NOMO-1 (cell line): ENCODE measurements at regions not wholly inside any gene's neighbourhood (a gene's known extent, or its start where the extent isn't known, plus 50 kb on each side); places are given as distances from the start of the nearest gene placed in this dataset.
"Not testable (repeated sequence)": the region's sequence is repeated elsewhere in the genome, so short reads cannot be mapped to it uniquely, and the experiment has no call there.

Experiments
- DNase-seq, 2 experiments: peaks; one replicate each; lab custom pipeline; 2025; ENCODE audit not compliant: unreplicated experiment in 2 of 2; lab: John Stamatoyannopoulos, UW

GRCh38 chr9:85344901-85345300, 396.9 kb downstream of the AGTPBP1 start:
- DNase-seq, result no peak

DNA sequence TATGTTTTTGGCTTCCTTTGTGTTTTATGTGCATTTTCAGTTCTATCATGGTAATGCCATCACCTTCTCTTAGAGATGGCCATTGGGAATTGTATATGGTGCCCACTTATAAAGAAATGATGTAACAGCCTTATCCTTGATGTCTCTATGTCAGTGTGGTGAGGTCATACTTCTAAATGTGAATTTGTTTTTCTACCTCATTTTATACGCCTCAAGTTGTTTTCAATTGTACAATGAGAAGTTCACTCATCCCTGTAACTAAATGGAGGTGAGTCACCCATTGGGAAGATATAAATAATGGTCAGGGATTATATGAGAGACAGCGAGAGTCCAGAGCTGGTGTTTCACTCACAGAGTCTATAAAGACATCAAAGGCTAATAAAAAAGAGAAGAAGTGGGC, 402.4 kb downstream of the AGTPBP1 start:
- no peak for DNase-seq

DNA sequence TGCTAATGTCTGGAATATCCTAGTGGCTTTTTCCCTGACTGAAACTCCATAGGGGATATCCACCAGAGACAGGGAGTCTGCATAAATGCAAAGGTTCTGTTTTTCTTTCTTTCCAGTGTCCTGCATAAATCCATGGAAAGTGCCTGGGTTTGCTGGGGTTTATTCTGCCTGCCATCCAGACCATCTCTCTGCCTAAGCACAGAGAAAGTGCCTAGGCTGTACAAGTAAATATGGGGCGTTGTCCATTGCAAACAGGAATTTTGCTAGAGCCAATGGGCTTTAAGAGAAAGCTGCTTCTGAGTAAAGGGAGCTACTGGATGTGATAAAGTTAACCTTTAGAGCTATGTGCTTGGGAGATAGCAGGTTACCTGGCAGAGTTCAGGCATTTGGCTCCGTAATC, 407.5 kb downstream of the AGTPBP1 start:
- DNase-seq, result no peak

DNA sequence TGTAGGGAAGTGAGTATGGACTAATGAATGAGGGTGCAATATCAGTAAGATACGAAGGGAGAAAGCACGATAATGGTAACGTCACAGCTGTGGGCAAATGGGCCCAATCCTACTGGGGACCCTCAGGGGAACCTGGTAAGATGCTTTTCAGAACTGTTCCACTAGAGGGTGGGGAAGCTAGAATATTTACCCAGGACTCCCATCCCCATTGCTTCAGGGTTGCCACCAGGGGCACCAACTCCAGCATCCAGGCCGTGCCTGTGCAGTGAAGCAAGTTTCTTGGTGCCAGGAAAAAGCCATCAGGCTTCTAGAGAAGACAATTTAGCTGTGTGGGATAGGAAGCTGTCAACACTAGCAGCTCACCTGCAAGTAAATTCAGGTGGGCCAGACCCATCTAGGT, 409.3 kb downstream of the AGTPBP1 start:
- no peak for DNase-seq

GRCh38 chr9:85331626-85332025, 410.1 kb downstream of the AGTPBP1 start:
- no peak for DNase-seq

GRCh38 chr9:85322592-85322991, 419.2 kb downstream of the AGTPBP1 start:
- DNase-seq, result no peak

DNA sequence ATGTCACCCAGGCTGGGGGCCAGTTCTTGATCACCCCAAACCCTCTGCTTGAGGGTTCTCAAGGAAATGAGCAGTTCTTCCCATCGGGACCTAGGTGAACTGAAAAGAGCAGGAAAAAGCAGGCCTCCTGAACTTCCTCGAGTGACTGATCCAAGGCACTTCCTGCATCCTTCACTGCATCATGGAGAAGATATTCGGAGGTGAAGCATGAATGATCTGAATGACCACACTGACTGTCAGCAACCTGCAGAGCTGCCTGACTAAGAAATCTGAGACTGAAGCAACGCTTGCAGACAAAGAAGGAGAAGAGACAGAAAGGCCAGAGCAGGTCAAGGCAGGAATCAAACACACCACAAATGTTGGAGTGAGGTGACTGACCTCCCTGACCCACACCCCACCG, 420.2 kb downstream of the AGTPBP1 start:
- DNase-seq, result no peak

DNA sequence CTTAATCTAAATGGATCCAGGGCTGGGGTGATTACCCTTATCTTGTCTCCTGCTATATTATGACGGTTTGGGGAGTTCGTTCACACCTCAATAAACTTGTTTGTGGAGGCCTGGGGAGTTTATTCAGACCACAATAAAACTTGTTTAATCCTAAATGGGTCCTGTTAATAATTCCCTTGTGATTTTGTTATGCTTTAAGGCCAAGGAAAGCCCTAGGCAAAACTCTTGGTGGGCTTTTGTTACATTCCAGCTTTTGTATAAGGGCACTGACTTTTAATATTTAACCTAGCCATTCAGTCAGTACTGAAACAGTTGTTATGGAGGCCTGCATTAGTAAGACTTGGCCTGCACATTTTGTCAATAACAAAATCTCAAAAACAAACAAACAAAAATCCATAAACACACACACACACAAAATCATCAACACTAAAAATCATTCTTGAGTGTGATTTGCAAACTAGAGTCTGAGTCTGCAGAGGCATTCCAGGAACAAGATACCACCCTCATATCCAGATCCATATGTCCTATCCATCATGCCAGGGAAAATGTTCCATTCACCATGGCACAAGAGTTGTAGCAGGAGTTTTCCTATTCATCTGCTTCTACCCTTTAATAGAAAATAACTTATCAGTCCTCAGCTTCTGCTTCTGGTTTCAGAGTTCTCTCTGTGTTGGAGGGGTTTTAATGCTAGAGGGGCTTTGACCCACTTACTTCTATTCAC, 421.7 kb downstream of the AGTPBP1 start:
- DNase-seq, result no peak

- not testable (repeated sequence) for DNase-seq
These were observed 426.2 kb downstream of the AGTPBP1 start for GRCh38 chr9:85315535-85315934.

DNA sequence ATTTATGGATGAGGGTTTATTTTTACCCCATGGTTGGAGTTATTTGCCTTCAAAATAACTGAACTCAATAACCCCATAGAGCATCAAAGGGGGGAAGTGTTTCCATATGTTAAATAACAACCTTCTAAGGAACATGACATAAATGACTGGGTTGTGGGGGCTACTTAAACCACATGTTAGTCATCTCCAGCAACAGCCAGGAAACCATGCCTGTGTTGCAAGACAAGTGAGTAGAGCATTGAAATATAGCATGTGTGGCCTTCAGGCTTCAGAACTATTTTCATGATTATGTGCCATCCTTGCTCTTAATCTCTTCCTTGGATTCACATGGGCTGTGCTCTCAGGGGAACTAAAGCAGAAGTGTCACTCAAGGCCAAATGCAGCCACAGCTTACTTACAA, 431.2 kb downstream of the AGTPBP1 start:
- DNase-seq, result no peak

DNA sequence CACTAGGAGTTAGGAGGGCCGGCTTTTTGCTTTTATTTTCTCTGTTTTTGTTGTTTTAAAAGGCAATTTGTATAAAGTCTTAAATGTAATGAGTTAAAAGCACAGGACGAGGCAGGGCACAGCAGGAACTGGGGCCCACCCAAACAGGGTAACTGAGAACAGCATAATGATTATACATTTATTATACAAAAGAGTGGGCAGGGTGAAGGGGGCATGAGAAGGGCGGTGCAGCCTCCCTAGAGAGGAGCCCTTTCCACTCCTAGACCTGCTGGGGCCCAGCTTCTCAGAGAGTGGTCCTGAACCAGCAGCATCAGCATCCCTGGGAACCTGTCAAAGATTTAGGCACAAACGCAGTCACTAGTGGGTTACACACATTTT, 438.0 kb downstream of the AGTPBP1 start:
- no peak for DNase-seq

DNA sequence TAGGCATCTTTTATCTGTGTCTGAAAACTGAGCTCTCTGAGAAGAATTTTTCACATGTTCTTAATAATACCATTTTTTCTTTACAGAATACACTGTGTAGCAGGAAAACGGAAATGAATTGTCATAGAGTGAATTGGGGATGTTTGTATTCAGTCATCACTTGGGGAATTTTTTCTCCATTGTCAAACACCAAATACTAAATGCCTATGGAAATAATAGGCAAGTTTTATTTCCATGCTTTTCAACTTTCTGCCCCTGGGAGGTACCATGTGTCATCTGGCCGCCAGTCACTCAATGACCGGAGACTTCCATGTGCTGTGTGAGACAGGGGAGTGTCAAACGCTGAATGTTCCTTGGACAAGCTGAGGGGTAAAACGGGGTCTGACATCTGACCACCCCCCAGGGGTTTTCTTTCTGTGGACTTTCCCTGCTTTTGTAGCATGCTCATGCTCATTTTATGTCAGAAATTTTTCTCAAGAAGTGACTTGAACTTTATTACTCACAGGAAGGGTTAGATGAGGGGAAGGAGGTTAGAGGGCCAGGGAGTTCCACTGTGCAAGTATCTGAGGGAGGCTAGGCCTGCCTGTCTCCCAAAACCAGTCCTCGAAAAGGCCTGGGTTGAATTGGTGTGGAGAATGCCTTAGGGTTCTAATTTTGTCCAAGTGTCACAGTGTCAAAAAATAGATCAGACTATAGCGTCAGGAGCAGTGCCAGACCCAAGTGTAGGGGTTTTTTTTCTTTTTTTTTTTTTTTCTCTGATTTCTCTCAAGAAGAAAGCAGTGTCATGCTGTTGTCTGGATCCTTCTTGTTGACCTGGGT, 438.6 kb downstream of the AGTPBP1 start:
- no peak for DNase-seq

DNA sequence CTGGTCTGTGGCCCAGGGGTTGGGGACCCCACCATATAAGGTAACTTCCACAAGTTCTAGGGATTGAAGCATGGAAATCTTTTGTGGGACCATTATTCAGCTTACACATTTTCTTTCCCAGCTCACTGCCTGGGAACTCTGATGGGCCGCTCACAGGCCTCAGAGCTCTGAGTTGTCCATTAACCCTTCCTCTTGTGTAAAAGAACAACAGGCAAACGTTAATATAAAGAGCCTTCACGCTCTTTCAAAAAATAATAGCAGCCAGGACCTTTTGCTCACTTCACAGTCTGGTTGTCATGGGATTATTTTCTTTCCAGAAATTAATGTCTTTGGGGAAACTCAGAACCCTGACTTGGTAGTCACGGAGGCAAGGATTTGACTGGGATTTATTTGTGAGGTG, 443.3 kb downstream of the AGTPBP1 start:
- no peak for DNase-seq

- not testable (repeated sequence) for DNase-seq
These were observed 446.5 kb downstream of the AGTPBP1 start for GRCh38 chr9:85295244-85295643.

DNA sequence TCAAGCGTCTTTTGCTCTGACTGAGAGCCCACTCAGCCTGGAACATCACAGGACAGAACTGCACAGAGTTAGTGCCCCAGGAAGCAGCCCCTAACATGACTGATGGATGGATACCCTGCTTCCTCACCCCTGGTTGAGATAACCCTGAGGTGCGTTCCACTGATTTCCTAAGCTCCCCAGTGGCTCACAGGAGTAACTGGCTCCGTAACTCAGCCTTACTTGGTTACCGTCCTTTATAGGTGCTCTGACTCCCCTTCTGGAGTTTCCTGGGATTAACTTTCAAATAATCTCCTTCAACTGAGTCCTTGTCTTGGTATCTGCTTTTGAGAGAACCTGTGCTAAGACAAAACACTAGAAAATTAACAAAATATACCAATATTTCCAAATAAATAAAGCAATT, 449.5 kb downstream of the AGTPBP1 start:
- DNase-seq, result no peak

DNA sequence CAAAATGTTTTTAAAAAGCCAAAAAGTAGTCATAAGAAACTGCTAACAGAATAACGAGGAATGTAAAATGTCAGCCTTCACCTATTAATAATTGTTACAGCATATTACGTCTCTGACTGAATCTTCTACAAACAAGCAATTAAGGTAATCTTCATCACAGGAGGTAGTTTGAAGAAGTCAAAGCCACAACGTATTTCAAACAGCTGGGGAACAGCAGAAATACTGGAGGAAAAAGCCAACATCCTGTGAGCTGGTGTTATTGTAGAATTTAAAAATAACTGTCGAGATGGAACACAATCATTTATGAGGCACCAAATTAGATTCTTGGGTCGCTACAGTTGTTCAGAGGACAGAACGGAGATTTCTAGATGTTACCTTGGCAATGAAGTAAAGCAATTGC, 450.5 kb downstream of the AGTPBP1 start:
- DNase-seq, result no peak

GRCh38 chr9:85290019-85290418, 451.7 kb downstream of the AGTPBP1 start:
- DNase-seq, result no peak

GRCh38 chr9:85289142-85289541, 452.6 kb downstream of the AGTPBP1 start:
- DNase-seq, result no peak

DNA sequence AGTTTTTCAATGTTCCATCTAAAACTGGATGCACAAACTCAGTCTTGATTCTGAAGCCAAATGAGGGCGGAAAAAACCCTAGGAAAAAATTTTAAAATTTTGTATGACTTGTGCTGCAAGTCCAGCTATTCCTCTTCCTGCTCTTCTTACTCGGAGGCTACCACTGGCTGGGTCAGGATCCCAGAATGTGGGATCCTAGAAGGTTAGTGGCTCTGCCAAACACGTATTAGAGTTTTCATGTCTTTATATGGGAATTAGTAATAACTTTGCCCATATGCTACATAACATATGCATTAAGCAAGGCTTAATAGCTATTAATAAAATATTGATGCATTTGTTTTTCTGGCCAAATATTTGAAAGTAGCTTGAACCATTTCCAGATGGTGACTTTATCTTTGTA, 458.3 kb downstream of the AGTPBP1 start:
- no peak for DNase-seq

DNA sequence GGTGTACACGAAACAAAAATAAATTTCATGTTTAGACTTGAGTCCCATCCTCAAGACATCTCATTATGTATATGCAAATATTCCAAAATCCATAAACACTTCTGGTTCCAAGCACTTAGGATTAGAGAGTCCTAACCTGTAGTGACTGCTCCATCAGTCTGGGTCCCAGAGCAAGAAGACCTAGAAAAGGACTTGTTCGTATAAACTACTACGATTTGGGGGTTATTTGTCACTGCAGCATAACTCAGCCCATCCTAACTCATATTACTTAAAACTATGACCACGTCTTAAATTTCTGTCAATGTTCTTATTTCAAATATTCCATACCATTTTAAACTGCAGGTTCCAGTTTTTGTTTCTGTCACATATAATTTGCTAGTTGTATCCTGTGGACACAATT, 463.0 kb downstream of the AGTPBP1 start:
- DNase-seq, result no peak

DNA sequence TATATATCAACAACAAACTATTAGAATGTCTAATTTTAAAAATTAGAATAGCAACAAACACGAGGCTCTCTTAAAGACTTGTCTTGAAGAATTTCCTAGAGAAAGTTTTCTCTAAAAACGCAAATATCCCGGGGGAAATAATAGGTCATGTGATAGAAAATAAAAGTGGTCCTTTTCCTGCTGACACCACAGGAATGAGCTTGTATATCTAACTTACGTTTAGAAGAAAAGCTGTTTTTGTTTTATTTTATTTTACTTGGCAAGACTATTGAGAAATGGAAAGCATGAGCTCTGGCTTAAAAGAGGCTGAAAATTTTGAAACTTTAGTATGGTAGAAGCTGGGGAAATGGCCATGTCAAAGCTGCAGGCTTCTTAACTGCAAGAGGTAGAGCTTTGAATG, 465.0 kb downstream of the AGTPBP1 start:
- DNase-seq, result no peak

- DNase-seq, result no peak
These were observed 471.9 kb downstream of the AGTPBP1 start for GRCh38 chr9:85269811-85270210.
